Natural killer cell (primary cell): ENCODE measurements at regions not wholly inside any gene's neighbourhood (a gene's known extent, or its start where the extent isn't known, plus 50 kb on each side); places are given as distances from the start of the nearest gene placed in this dataset.

ENCODE experiments used
- ATAC-seq, 3 donors: fragments of 150-1000 bp in 2 of 3; fragments of 200-7000 bp in 1 of 3; cut with Tn5 transposase; 1 replicate in 1 of 3; 2 replicates in 2 of 3; pipeline ENCODE4 v1.10.0; 2021; ENCODE audit warnings: mild to moderate bottlenecking in 2 of 3, moderate library complexity in 2 of 3
- DNase-seq, 2 donors: peaks; one replicate each; pipeline versions ENCODE4 v3.0.0 to v3.0.0-alpha.2; 2013 to 2021; ENCODE audit warnings: mixed read lengths in 1 of 2
- H3K27ac ChIP-seq: one replicate; pipeline ENCODE4 v1.5.1; 2013; ENCODE audit warnings: mild to moderate bottlenecking, low read length
- H3K27me3 ChIP-seq: one replicate; pipeline ENCODE4 v1.6.1; 2013; ENCODE audit warnings: low read length; ENCODE audit not compliant: control insufficient read depth, insufficient read depth
- H3K36me3 ChIP-seq: one replicate; pipeline ENCODE4 v1.6.1; 2013; ENCODE audit warnings: low read length; ENCODE audit not compliant: control insufficient read depth, insufficient read depth
- H3K4me1 ChIP-seq: one replicate; pipeline ENCODE4 v1.6.1; 2013; ENCODE audit warnings: low read length; ENCODE audit not compliant: control insufficient read depth, insufficient read depth
- H3K4me3 ChIP-seq: one replicate; pipeline ENCODE4 v1.5.1; 2013; ENCODE audit warnings: low read length
- H3K9me3 ChIP-seq: one replicate; pipeline ENCODE4 v1.6.1; 2013; ENCODE audit warnings: low read length; ENCODE audit not compliant: control insufficient read depth, insufficient read depth
- H3K27ac Mint-ChIP-seq, 2 donors: one replicate each; pipeline ENCODE4 v1.8.0; 2022; ENCODE audit warnings: mild to moderate bottlenecking in 2 of 2, mixed read lengths in 2 of 2, moderate library complexity in 1 of 2
- H3K27me3 Mint-ChIP-seq, 2 donors: one replicate each; pipeline ENCODE4 v1.8.0; 2022; ENCODE audit warnings: low read depth in 2 of 2, mixed read lengths in 2 of 2
- H3K36me3 Mint-ChIP-seq: one replicate; pipeline ENCODE4 v1.8.0; 2022; ENCODE audit warnings: mixed read lengths
- H3K4me1 Mint-ChIP-seq, 2 donors: one replicate each; pipeline ENCODE4 v1.8.0; 2022; ENCODE audit warnings: mixed read lengths in 2 of 2
- H3K4me3 Mint-ChIP-seq: one replicate; pipeline ENCODE4 v1.8.0; 2022; ENCODE audit warnings: mild to moderate bottlenecking, moderate library complexity, mixed read lengths
- H3K9me3 Mint-ChIP-seq, 2 donors: one replicate each; pipeline ENCODE4 v1.8.0; 2022; ENCODE audit warnings: mixed read lengths in 2 of 2
- CTCF ChIP-seq: fragments of 200-600 bp; IDR thresholded peaks from one replicate; pipeline ENCODE4 v1.8.0; 2022; ENCODE audit warnings: antibody characterized with exemption
- WGBS: methylation state at CpG from one replicate; pipeline ENCODE4 v1.1.7; 2013; ENCODE audit warnings: missing lambda C conversion rate; ENCODE audit not compliant: insufficient coverage; 5-methylcytosine and 5-hydroxymethylcytosine counted together
- intact Hi-C: fragments of 100-400 bp; cut with micrococcal nuclease; formaldehyde crosslinking; loops from one replicate; pipeline ENCODE4 v1.14.2; 2022

- TF ChIP-seq CTCF, result no peak
- H3K27me3 Mint-ChIP-seq, result peaks cover 23 to 44% of the 10 kb centered on the region in 2 donors
- WGBS, result 20% methylated on average over 1 of the region's 17 CpGs
Measured at GRCh38 chrX:137430301-137430700, 135.6 kb upstream of the ZIC3 start.

GRCh38 chrX:137428766-137429591 lies 136.9 kb upstream of the ZIC3 start:
- 5% methylated on average over 39 of the region's 44 CpGs for WGBS
- Histone ChIP-seq H3K4me1 (peaks cover 24% of the 10 kb centered on the region), H3K9me3 (no peaks in the 10 kb centered on the region), H3K4me3 (no peak overlapping the region), H3K27me3 (peaks cover 28% of the 10 kb centered on the region), H3K36me3 (no peaks in the 10 kb centered on the region), H3K27ac (no peak overlapping the region)
- DNase-seq (peak in 1 of 2 donors; percentile 2), ATAC-seq (no peak)
- Mint-ChIP-seq H3K27me3 (peaks cover 27 to 47% of the 10 kb centered on the region in 2 donors), H3K27ac (no peak overlapping the region), H3K4me1 (peaks cover 9 to 15% of the 10 kb centered on the region in 2 donors), H3K36me3 (no peaks in the 10 kb centered on the region), H3K9me3 (peaks cover 0 to 2% of the 10 kb centered on the region in 2 donors), H3K4me3 (peak overlapping the region; percentile 63)
- no peak for TF ChIP-seq CTCF
- intact Hi-C loops, result no loop called here

More at GRCh38 chrX:137430301-137430700, 135.6 kb upstream of the ZIC3 start:
- H3K4me1 ChIP-seq, result peaks cover 24% of the 10 kb centered on the region
- H3K4me3 ChIP-seq, result no peak overlapping the region
- H3K27me3 ChIP-seq, result peaks cover 27% of the 10 kb centered on the region
- H3K27ac ChIP-seq, result no peak overlapping the region
- intact Hi-C loops, result no loop called here
- H3K36me3 ChIP-seq, result no peaks in the 10 kb centered on the region
- ATAC-seq (no peak), DNase-seq (no peak)
- Mint-ChIP-seq H3K36me3 (no peaks in the 10 kb centered on the region), H3K4me3 (no peak overlapping the region), H3K27ac (no peak overlapping the region), H3K9me3 (peaks cover 0 to under 1% of the 10 kb centered on the region in 2 donors), H3K4me1 (peaks cover 9 to 15% of the 10 kb centered on the region in 2 donors)
- H3K9me3 ChIP-seq, result no peaks in the 10 kb centered on the region

- 2% methylated on average over 30 of the region's 30 CpGs for WGBS
- TF ChIP-seq CTCF, result no peak
- H3K36me3 ChIP-seq, result no peaks in the 10 kb centered on the region
- H3K27me3 ChIP-seq, result peaks cover 28% of the 10 kb centered on the region
- Mint-ChIP-seq H3K27me3 (peaks cover 31 to 55% of the 10 kb centered on the region in 2 donors), H3K27ac (no peak overlapping the region), H3K36me3 (no peaks in the 10 kb centered on the region), H3K4me1 (peaks cover 9 to 15% of the 10 kb centered on the region in 2 donors), H3K4me3 (peak overlapping the region; percentile 81), H3K9me3 (peaks cover 2% of the 10 kb centered on the region in 2 donors)
- DNase-seq (peak in 1 of 2 donors; percentile 5), ATAC-seq (peak in 2 of 3 donors; percentile 9 to 57)
- no peaks in the 10 kb centered on the region for H3K9me3 ChIP-seq
- peak overlapping the region; percentile 27 for H3K4me3 ChIP-seq
- peaks cover 24% of the 10 kb centered on the region for H3K4me1 ChIP-seq
- intact Hi-C loops, result no loop called here
- no peak overlapping the region for H3K27ac ChIP-seq
Measured at GRCh38 chrX:137428221-137428661, 137.7 kb upstream of the ZIC3 start.
